Naive B cell (primary cell): ENCODE measurements at regions not wholly inside any gene's neighbourhood (a gene's known extent, or its start where the extent isn't known, plus 50 kb on each side); places are given as distances from the start of the nearest gene placed in this dataset.

Experiments used
- ATAC-seq, 2 donors: fragments of 150-1000 bp; cut with Tn5 transposase; 2 replicates each; pipeline ENCODE4 v1.10.0; 2021; ENCODE audit warnings: low read depth in 2 of 2, mild to moderate bottlenecking in 2 of 2, moderate library complexity in 2 of 2
- DNase-seq: peaks from one replicate; pipeline ENCODE4 v3.0.0; 2022
- H3K27ac Mint-ChIP-seq, 6 donors: one replicate each; pipeline ENCODE4 v1.8.0; 2020 to 2022; ENCODE audit warnings: mild to moderate bottlenecking in 6 of 6, mixed read lengths in 6 of 6, moderate library complexity in 5 of 6, inconsistent platforms in 2 of 6
- H3K27me3 Mint-ChIP-seq, 3 donors: one replicate each; pipeline ENCODE4 v1.8.0; 2021 to 2022; ENCODE audit warnings: mixed read lengths in 3 of 3, mild to moderate bottlenecking in 1 of 3
- H3K36me3 Mint-ChIP-seq, 2 donors: one replicate each; pipeline ENCODE4 v1.8.0; 2020 to 2022; ENCODE audit warnings: mixed read lengths in 2 of 2, inconsistent platforms in 1 of 2, mild to moderate bottlenecking in 1 of 2
- H3K4me1 Mint-ChIP-seq, 3 donors: one replicate each; pipeline ENCODE4 v1.8.0; 2020 to 2022; ENCODE audit warnings: mixed read lengths in 3 of 3, inconsistent platforms in 1 of 3, mild to moderate bottlenecking in 1 of 3, moderate library complexity in 1 of 3
- H3K4me3 Mint-ChIP-seq, 8 donors: one replicate each; pipeline ENCODE4 v1.8.0; 2020 to 2022; ENCODE audit warnings: mild to moderate bottlenecking in 8 of 8, mixed read lengths in 8 of 8, moderate library complexity in 8 of 8, inconsistent platforms in 2 of 8
- H3K9me3 Mint-ChIP-seq, 7 donors: one replicate each; pipeline ENCODE4 v1.8.0; 2020 to 2022; ENCODE audit warnings: mixed read lengths in 7 of 7, mild to moderate bottlenecking in 5 of 7, inconsistent platforms in 2 of 7, moderate library complexity in 1 of 7

DNA sequence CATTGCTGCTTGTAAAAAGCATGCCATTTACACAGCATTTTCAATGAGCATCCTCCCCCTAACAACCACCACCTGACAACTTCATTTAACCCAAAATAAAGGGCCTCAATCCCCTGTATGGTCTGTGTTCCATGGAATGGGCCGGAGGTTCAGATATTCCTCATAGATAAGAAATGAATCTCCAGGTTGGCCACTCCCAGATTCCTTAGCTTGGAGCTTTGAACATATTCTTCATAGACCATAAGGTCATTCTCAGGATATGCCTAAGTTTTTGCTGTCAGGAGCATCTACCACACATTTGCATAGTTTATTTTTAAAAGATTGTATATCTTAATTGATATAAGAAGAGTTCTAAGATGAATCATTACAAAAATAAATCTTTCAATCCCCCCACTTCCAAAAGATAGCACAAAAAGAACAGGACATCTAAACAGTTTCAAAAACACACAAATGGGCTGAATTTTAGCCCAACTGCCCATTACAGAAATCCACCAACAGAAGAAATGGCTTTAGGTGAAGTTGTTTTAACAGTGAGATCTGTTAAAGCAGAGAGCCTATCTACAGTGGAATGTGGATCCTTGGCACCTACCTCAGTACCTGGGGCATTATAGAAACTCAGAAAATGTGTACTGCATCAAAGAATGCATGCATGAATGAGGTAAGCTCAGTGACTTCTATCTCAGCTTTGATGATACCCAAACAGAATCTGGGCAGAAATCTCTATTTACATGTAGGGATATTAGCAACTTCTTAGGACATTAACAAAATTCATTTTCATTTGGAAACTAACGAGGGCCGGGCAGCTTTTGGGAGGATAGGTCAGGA, 179.8 kb downstream of the SEC61B start:
- DNase-seq (no peak), ATAC-seq (no peak)
- Mint-ChIP-seq H3K4me3 (no peak overlapping the region), H3K9me3 (peaks cover 0 to 3% (median 0%) of the 10 kb centered on the region in 7 donors), H3K27ac (peak overlapping the region in 1 of 6 donors; percentile 8), H3K27me3 (peaks cover 4 to 22% (median 7%) of the 10 kb centered on the region in 3 donors), H3K4me1 (no peaks in the 10 kb centered on the region), H3K36me3 (no peaks in the 10 kb centered on the region)

- no peaks in the 10 kb centered on the region for H3K36me3 Mint-ChIP-seq
- ATAC-seq (no peak), DNase-seq (no peak)
- no peak overlapping the region for H3K4me3 Mint-ChIP-seq
- H3K27ac Mint-ChIP-seq = no peak overlapping the region
- peaks cover 4 to 22% (median 7%) of the 10 kb centered on the region in 3 donors for H3K27me3 Mint-ChIP-seq
- peaks cover 0 to 2% (median 0%) of the 10 kb centered on the region in 7 donors for H3K9me3 Mint-ChIP-seq
- no peaks in the 10 kb centered on the region for H3K4me1 Mint-ChIP-seq
Measured at GRCh38 chr9:99403371-99403770, 181.3 kb downstream of the SEC61B start.

DNA sequence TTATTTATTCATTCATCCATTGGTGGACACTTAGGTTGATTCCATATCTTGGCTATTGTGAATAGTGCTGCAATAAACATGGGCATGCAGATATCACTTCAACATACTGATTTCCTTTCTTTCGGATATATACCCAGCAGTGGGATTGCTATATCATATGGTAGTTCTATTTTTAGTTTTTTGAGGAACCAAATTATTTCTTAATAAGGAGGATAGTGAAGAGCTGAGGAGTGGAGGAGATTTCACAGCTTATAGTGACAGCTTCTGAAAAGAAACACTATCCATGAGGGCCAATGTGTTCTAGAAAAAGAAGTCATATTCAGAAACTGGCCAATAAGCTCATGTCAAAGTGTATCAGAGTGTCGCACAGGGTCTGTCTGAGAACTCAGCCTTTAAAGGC, 183.3 kb downstream of the SEC61B start:
- Mint-ChIP-seq H3K4me1 (no peaks in the 10 kb centered on the region), H3K9me3 (no peaks in the 10 kb centered on the region), H3K36me3 (no peaks in the 10 kb centered on the region), H3K4me3 (no peak overlapping the region), H3K27me3 (peaks cover 4 to 31% (median 16%) of the 10 kb centered on the region in 3 donors), H3K27ac (peak overlapping the region in 1 of 6 donors; percentile 4)
- ATAC-seq (no peak), DNase-seq (no peak)

- Mint-ChIP-seq H3K36me3 (no peaks in the 10 kb centered on the region), H3K27ac (no peak overlapping the region), H3K27me3 (peaks cover 4 to 23% (median 16%) of the 10 kb centered on the region in 3 donors), H3K9me3 (peaks cover 0 to 2% (median 0%) of the 10 kb centered on the region in 7 donors), H3K4me1 (no peaks in the 10 kb centered on the region), H3K4me3 (no peak overlapping the region)
- ATAC-seq = no peak
- DNase-seq = no peak
Measured at GRCh38 chr9:99406939-99407338, 184.9 kb downstream of the SEC61B start.

DNA sequence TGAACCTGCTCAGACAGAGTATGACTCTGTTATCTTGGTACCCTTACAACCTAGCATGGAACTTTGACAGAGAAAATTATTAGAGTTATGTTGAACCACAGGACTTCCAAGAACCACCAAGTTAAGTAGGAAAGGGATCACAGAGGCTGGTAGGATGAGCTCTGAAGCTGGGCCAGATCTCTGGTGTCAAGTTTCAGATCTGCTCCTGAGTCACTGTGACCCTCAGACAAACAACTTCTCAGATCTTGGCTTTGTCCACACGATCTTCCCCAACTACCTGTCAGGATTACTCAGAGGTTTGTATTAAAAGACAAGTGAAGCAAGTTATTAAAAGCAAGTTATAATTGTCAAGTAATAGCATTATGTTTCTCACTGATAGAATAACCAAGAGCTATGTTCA, 189.0 kb downstream of the SEC61B start:
- Mint-ChIP-seq H3K27me3 (peaks cover 2 to 12% (median 8%) of the 10 kb centered on the region in 3 donors), H3K4me3 (no peak overlapping the region), H3K9me3 (peaks cover 0 to 2% (median 0%) of the 10 kb centered on the region in 7 donors), H3K36me3 (no peaks in the 10 kb centered on the region), H3K27ac (no peak overlapping the region), H3K4me1 (no peaks in the 10 kb centered on the region)
- ATAC-seq (no peak), DNase-seq (no peak)

GRCh38 chr9:99411479-99412115, 189.5 kb downstream of the SEC61B start:
- peaks cover 0 to 9% (median 8%) of the 10 kb centered on the region in 3 donors for H3K27me3 Mint-ChIP-seq
- H3K9me3 Mint-ChIP-seq = peaks cover 0 to 2% (median 0%) of the 10 kb centered on the region in 7 donors
- H3K27ac Mint-ChIP-seq = no peak overlapping the region
- H3K36me3 Mint-ChIP-seq = no peaks in the 10 kb centered on the region
- H3K4me1 Mint-ChIP-seq = no peaks in the 10 kb centered on the region
- DNase-seq (no peak), ATAC-seq (no peak)
- no peak overlapping the region for H3K4me3 Mint-ChIP-seq

DNA sequence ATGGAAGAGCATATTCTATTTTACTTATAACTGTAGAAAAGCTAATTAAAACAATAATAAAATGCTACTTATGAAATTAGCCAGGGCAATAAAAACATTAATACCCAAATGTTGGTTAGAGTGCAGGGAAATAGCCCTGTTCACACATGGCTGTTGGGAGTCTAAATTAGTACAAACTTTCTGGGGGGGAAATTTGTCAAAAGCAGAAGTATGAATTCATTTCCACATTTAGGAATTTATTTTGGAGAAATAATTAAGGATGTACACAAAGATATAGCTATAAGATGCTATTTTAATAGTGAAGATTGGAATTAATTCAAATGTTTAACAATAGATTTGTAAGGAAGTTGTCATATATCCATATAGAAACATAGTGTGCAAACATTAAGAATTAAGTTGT, 190.5 kb downstream of the SEC61B start:
- no peak for DNase-seq
- ATAC-seq = no peak
- H3K9me3 Mint-ChIP-seq = peaks cover 0 to 2% (median 0%) of the 10 kb centered on the region in 7 donors
- peaks cover 0 to 9% (median 8%) of the 10 kb centered on the region in 3 donors for H3K27me3 Mint-ChIP-seq
- H3K27ac Mint-ChIP-seq = no peak overlapping the region
- no peaks in the 10 kb centered on the region for H3K4me1 Mint-ChIP-seq
- no peaks in the 10 kb centered on the region for H3K36me3 Mint-ChIP-seq
- H3K4me3 Mint-ChIP-seq = no peak overlapping the region

GRCh38 chr9:99414321-99414720, 192.2 kb downstream of the SEC61B start:
- peaks cover 0 to 8% (median 8%) of the 10 kb centered on the region in 3 donors for H3K27me3 Mint-ChIP-seq
- no peak for DNase-seq
- H3K4me3 Mint-ChIP-seq = no peak overlapping the region
- H3K9me3 Mint-ChIP-seq = peaks cover 0 to 2% (median 0%) of the 10 kb centered on the region in 7 donors
- no peaks in the 10 kb centered on the region for H3K36me3 Mint-ChIP-seq
- ATAC-seq = no peak
- H3K4me1 Mint-ChIP-seq = no peaks in the 10 kb centered on the region
- H3K27ac Mint-ChIP-seq = no peak overlapping the region

DNA sequence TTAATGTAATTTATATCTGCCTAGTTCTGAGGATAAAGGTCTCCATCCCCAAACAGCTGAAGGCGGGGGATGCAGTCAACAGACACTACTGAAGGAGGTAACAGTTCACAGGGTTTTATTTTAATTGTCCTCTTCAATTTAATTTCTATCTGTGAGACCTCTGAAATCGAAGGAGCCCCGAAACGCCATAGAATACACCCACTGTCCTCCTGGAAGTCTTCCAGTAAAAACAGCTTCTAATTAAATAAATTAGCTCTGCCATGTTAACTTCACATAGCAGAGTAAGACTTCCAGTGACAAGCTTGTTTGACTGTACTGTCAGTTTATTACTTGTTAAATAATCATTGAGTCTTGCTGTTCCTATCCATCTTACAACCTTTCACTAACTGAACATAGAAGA, 193.5 kb downstream of the SEC61B start:
- Mint-ChIP-seq H3K9me3 (peaks cover 0 to 2% (median 0%) of the 10 kb centered on the region in 7 donors), H3K4me3 (no peak overlapping the region), H3K27me3 (no peaks in the 10 kb centered on the region), H3K27ac (no peak overlapping the region), H3K4me1 (no peaks in the 10 kb centered on the region), H3K36me3 (no peaks in the 10 kb centered on the region)
- ATAC-seq = no peak
- DNase-seq = no peak

DNA sequence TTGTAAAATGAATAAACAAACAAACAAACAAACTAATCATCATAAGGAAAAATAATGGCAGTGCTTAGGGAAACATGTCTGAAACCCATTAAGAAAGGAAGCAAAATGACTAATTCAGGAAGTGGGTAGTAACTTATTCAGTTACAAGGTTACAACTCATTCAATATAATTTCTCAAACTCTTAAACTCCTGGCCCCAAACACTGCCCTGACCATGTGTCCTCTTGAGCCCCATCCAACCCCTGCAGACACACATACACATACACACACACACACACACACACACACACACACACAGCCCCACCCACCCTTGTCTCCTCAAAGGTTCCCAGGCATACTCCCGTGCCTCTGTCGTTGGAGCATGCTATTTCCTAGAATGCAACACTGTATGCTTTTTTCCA, 193.9 kb downstream of the SEC61B start:
- no peaks in the 10 kb centered on the region for H3K4me1 Mint-ChIP-seq
- H3K9me3 Mint-ChIP-seq = peaks cover 0 to 2% (median 0%) of the 10 kb centered on the region in 7 donors
- no peaks in the 10 kb centered on the region for H3K27me3 Mint-ChIP-seq
- H3K4me3 Mint-ChIP-seq = no peak overlapping the region
- DNase-seq = no peak
- H3K27ac Mint-ChIP-seq = peak overlapping the region in 1 of 6 donors; percentile 1
- no peaks in the 10 kb centered on the region for H3K36me3 Mint-ChIP-seq
- ATAC-seq = no peak

DNA sequence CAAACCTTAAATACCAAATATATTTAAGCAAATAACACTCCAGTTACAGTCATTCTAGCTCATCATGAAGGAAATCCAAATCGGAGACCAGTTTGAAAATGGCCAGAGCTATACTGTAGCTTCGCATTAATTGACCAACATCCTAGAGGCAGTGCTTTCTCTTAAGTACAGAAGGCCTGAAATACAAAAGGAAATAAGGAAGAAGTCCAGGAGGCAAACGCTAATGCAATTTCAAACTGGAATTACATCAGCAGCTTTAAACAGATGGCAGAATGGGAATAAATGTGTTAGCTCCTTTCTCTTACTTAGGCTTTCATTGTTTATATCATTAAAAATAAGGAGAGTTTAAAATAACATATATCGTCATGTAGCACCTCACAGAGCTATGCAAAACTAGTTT, 197.0 kb downstream of the SEC61B start:
- H3K27me3 Mint-ChIP-seq = peaks cover 0 to 5% (median 2%) of the 10 kb centered on the region in 3 donors
- H3K9me3 Mint-ChIP-seq = no peaks in the 10 kb centered on the region

DNA sequence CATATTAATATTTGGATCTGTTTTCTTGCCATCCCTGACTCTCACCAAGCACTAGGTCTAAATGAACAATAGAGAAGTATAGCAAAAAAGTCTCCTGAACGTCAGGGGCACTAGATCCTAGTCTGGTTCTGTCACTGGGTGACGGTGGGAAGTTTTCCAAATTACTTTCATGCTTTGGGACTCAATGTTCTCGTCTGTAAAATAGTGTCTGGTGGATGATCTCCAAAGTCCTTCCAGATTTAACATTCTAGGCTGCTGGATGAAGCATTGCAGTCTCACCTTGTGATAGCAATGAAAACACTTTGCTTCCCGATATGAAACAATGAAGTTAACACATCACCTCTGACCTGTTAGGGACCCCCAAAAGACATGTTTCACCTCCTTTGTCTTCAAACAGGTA, 199.3 kb downstream of the SEC61B start:
- ATAC-seq (no peak), DNase-seq (no peak)
- no peaks in the 10 kb centered on the region for H3K36me3 Mint-ChIP-seq
- H3K27me3 Mint-ChIP-seq = peaks cover 0 to 7% (median 7%) of the 10 kb centered on the region in 3 donors
- H3K4me3 Mint-ChIP-seq = no peak overlapping the region
- H3K27ac Mint-ChIP-seq = no peak overlapping the region
- H3K4me1 Mint-ChIP-seq = no peaks in the 10 kb centered on the region
- no peaks in the 10 kb centered on the region for H3K9me3 Mint-ChIP-seq

More for the DNA sequence above, 197.0 kb downstream of the SEC61B start:
- Mint-ChIP-seq H3K4me1 (no peaks in the 10 kb centered on the region), H3K4me3 (no peak overlapping the region), H3K27ac (no peak overlapping the region), H3K36me3 (no peaks in the 10 kb centered on the region)
- no peak for DNase-seq
- ATAC-seq = no peak

GRCh38 chr9:99425124-99425523, 203.0 kb downstream of the SEC61B start:
- Mint-ChIP-seq H3K4me3 (no peak overlapping the region), H3K4me1 (no peaks in the 10 kb centered on the region), H3K36me3 (no peaks in the 10 kb centered on the region), H3K27me3 (peaks cover 0 to 12% (median 7%) of the 10 kb centered on the region in 3 donors), H3K27ac (no peak overlapping the region), H3K9me3 (peaks cover 0 to 11% (median 6%) of the 10 kb centered on the region in 7 donors)
- ATAC-seq (no peak), DNase-seq (no peak)
